ENCODE measurements at regions not wholly inside any gene's neighbourhood (a gene's known extent, or its start where the extent isn't known, plus 50 kb on each side); places are given as distances from the start of the nearest gene placed in this dataset.
"Not testable (repeated sequence)": the region's sequence is repeated elsewhere in the genome, so short reads cannot be mapped to it uniquely, and the experiment has no call there.

- DNase-seq (ENCODE audit: low spot score), result no peak
These were observed 494.3 kb upstream of the AUTS2 start for GRCh38 chr7:69104023-69104422.

- DNase-seq (ENCODE audit: low spot score), result no peak
These were observed 493.2 kb upstream of the AUTS2 start for GRCh38 chr7:69105092-69105491.

GRCh38 chr7:69105981-69106380 is 492.3 kb upstream of the AUTS2 start:
- DNase-seq (ENCODE audit: low spot score), result no peak

- not testable (repeated sequence) for DNase-seq (ENCODE audit: low spot score)
These were observed 491.8 kb upstream of the AUTS2 start for GRCh38 chr7:69106449-69106848.

- not testable (repeated sequence) for DNase-seq (ENCODE audit: low spot score)
These were observed 491.3 kb upstream of the AUTS2 start for GRCh38 chr7:69106946-69107345.

GRCh38 chr7:69108097-69108496 is 490.2 kb upstream of the AUTS2 start:
- no peak for DNase-seq (ENCODE audit: low spot score)

GRCh38 chr7:69109246-69109645 is 489.0 kb upstream of the AUTS2 start:
- DNase-seq (ENCODE audit: low spot score), result no peak

- no peak for DNase-seq (ENCODE audit: low spot score)
These were observed 488.4 kb upstream of the AUTS2 start for GRCh38 chr7:69109879-69110278.

GRCh38 chr7:69110450-69111050 is 487.7 kb upstream of the AUTS2 start:
- no peak for DNase-seq (ENCODE audit: low spot score)

- no peak for DNase-seq (ENCODE audit: low spot score)
These were observed 483.9 kb upstream of the AUTS2 start for GRCh38 chr7:69114374-69114773.

GRCh38 chr7:69115788-69116187 is 482.5 kb upstream of the AUTS2 start:
- DNase-seq (ENCODE audit: low spot score), result no peak

- not testable (repeated sequence) for DNase-seq (ENCODE audit: low spot score)
These were observed 482.1 kb upstream of the AUTS2 start for GRCh38 chr7:69116196-69116595.

GRCh38 chr7:69122953-69123352 is 475.3 kb upstream of the AUTS2 start:
- DNase-seq (ENCODE audit: low spot score), result no peak

- DNase-seq (ENCODE audit: low spot score), result no peak
These were observed 471.3 kb upstream of the AUTS2 start for GRCh38 chr7:69126896-69127479.

GRCh38 chr7:69129524-69129923 is 468.8 kb upstream of the AUTS2 start:
- DNase-seq (ENCODE audit: low spot score), result no peak

- DNase-seq (ENCODE audit: low spot score), result no peak
These were observed 468.3 kb upstream of the AUTS2 start for GRCh38 chr7:69129951-69130350.

GRCh38 chr7:69130396-69130795 is 467.9 kb upstream of the AUTS2 start:
- DNase-seq (ENCODE audit: low spot score), result no peak

GRCh38 chr7:69134316-69134715 is 464.0 kb upstream of the AUTS2 start:
- no peak for DNase-seq (ENCODE audit: low spot score)

GRCh38 chr7:69147631-69148030 is 450.6 kb upstream of the AUTS2 start:
- no peak for DNase-seq (ENCODE audit: low spot score)

- DNase-seq (ENCODE audit: low spot score), result no peak
These were observed 448.2 kb upstream of the AUTS2 start for GRCh38 chr7:69149804-69150782.

- no peak for DNase-seq (ENCODE audit: low spot score)
These were observed 435.9 kb upstream of the AUTS2 start for GRCh38 chr7:69162326-69162725.

GRCh38 chr7:69162931-69163670 is 435.2 kb upstream of the AUTS2 start:
- no peak for DNase-seq (ENCODE audit: low spot score)

Data from germinal center (tissue), 1 donor.